ENCODE measurements at regions not wholly inside any gene's neighbourhood (a gene's known extent, or its start where the extent isn't known, plus 50 kb on each side); places are given as distances from the start of the nearest gene placed in this dataset.

GRCh38 chr14:98847521-98848468 lies 424.2 kb downstream of the BCL11B start:
- TF ChIP-seq, protein P1, sequence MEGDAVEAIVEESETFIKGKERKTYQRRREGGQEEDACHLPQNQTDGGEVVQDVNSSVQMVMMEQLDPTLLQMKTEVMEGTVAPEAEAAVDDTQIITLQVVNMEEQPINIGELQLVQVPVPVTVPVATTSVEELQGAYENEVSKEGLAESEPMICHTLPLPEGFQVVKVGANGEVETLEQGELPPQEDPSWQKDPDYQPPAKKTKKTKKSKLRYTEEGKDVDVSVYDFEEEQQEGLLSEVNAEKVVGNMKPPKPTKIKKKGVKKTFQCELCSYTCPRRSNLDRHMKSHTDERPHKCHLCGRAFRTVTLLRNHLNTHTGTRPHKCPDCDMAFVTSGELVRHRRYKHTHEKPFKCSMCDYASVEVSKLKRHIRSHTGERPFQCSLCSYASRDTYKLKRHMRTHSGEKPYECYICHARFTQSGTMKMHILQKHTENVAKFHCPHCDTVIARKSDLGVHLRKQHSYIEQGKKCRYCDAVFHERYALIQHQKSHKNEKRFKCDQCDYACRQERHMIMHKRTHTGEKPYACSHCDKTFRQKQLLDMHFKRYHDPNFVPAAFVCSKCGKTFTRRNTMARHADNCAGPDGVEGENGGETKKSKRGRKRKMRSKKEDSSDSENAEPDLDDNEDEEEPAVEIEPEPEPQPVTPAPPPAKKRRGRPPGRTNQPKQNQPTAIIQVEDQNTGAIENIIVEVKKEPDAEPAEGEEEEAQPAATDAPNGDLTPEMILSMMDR (IDR thresholded peaks at IDR 0.05) = no peak
- TF ChIP-seq POLR2AphosphoS5 (IDR thresholded peaks at IDR 0.05) = no peak
- no peak for TF ChIP-seq POLR2A (IDR thresholded peaks at IDR 0.05)

Data from prostate gland (tissue), 2 donors.